Bronchial epithelial cell (primary cell): ENCODE measurements at regions not wholly inside any gene's neighbourhood (a gene's known extent, or its start where the extent isn't known, plus 50 kb on each side); places are given as distances from the start of the nearest gene placed in this dataset.
A peak's percentile ranks its signal among the peaks of the same experiment; 100 is the strongest.

Source experiments
- DNase-seq: peaks from one replicate; pipeline ENCODE4 v3.0.0-alpha.2; 2010; ENCODE audit warnings: low read depth
- FAIRE-seq: peaks from 2 replicates; lab custom pipeline; 2011; peaks lifted over from hg19 to GRCh38; lab: Jason Lieb, UNC
- H3K27me3 ChIP-seq: 2 replicates; pipeline ENCODE4 v1.5.1; 2011; ENCODE audit warnings: low read length; ENCODE audit not compliant: control insufficient read depth, insufficient read depth
- H3K36me3 ChIP-seq: 2 replicates; pipeline ENCODE4 v1.5.1; 2011; ENCODE audit warnings: low read length; ENCODE audit not compliant: control insufficient read depth, insufficient read depth
- H3K4me3 ChIP-seq: 2 replicates; pipeline ENCODE4 v1.5.1; 2011; ENCODE audit warnings: mild to moderate bottlenecking, low read depth, low read length, control low read depth
- TF ChIP-seq, protein P1 (sequence below): IDR thresholded peaks from 2 replicates; pipeline ENCODE4 v1.5.1; 2011; ENCODE audit warnings: mild to moderate bottlenecking, moderate library complexity, low read length, control low read depth, inconsistent platforms; ENCODE audit not compliant: insufficient read depth, severe bottlenecking

DNA sequence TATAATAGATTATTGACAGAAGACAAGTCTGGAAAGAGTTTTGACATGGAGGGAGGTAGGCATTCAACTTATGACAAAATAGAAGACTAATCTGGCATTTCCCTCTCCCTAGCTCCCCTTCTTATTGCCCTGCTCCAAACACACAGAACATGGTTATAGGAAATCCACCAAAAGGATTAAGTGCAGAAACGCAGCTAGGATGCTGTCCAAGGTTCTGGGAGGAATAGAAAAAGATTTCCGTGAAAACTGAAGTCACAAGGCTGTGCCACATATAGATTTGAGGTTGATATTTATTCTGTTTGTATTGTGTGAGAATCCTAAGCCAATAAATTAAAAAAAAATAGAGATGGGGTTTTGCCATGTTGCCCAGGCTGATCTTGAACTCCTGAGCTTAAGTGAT, 107.9 kb upstream of the MAP3K7 start:
- H3K36me3 ChIP-seq = no peaks in the 10 kb centered on the region
- H3K4me3 ChIP-seq = no peak overlapping the region
- FAIRE-seq (no peak), DNase-seq (no peak)
- TF ChIP-seq, protein P1, sequence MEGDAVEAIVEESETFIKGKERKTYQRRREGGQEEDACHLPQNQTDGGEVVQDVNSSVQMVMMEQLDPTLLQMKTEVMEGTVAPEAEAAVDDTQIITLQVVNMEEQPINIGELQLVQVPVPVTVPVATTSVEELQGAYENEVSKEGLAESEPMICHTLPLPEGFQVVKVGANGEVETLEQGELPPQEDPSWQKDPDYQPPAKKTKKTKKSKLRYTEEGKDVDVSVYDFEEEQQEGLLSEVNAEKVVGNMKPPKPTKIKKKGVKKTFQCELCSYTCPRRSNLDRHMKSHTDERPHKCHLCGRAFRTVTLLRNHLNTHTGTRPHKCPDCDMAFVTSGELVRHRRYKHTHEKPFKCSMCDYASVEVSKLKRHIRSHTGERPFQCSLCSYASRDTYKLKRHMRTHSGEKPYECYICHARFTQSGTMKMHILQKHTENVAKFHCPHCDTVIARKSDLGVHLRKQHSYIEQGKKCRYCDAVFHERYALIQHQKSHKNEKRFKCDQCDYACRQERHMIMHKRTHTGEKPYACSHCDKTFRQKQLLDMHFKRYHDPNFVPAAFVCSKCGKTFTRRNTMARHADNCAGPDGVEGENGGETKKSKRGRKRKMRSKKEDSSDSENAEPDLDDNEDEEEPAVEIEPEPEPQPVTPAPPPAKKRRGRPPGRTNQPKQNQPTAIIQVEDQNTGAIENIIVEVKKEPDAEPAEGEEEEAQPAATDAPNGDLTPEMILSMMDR = no peak
- no peaks in the 10 kb centered on the region for H3K27me3 ChIP-seq

- Histone ChIP-seq H3K27me3 (no peaks in the 10 kb centered on the region), H3K36me3 (no peaks in the 10 kb centered on the region), H3K4me3 (no peak overlapping the region)
- TF ChIP-seq, protein P1 = peak; percentile 45
- FAIRE-seq = no peak
- DNase-seq = peak; percentile 22
Observed at GRCh38 chr6:90691823-90692222, 105.0 kb upstream of the MAP3K7 start.

- H3K36me3 ChIP-seq = no peaks in the 10 kb centered on the region
- H3K4me3 ChIP-seq = no peak overlapping the region
- TF ChIP-seq, protein P1 = no peak
- FAIRE-seq = no peak
- no peaks in the 10 kb centered on the region for H3K27me3 ChIP-seq
- DNase-seq = no peak
Observed at GRCh38 chr6:90689172-90689571, 102.3 kb upstream of the MAP3K7 start.

DNA sequence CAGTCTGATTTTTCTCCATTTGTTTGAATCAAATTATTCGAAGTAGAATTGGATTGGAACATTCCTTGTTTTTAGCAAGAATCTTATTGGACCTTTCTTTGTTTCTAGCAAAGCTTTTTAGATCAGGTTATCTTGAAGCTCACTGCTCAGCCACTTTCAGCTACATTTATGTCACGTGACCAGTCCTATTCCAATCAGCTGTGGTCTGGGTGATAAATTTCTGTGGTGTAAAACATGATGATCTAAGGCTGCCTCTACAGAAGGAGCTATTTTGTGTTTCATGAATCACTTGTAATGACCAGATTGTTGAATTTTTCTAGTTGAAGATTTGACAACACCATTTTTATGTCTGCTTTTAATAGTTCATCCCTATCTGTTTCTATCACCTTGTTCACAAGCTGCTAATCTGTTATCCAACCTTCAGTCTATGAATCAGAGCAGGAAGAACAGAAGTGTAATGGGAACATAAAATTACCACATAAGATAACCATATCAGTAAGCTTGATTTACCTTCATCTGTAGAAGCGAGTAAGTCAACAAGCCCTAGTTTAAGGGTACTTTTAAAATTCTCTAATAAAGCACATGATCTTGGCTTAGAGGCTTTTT, 101.0 kb upstream of the MAP3K7 start:
- TF ChIP-seq, protein P1 = no peak
- DNase-seq (no peak), FAIRE-seq (no peak)
- Histone ChIP-seq H3K27me3 (no peaks in the 10 kb centered on the region), H3K36me3 (no peaks in the 10 kb centered on the region), H3K4me3 (no peak overlapping the region)

GRCh38 chr6:90681863-90682262, 95.0 kb upstream of the MAP3K7 start:
- DNase-seq = no peak
- Histone ChIP-seq H3K27me3 (no peaks in the 10 kb centered on the region), H3K36me3 (no peaks in the 10 kb centered on the region), H3K4me3 (no peak overlapping the region)
- TF ChIP-seq, protein P1 = no peak
- no peak for FAIRE-seq

DNA sequence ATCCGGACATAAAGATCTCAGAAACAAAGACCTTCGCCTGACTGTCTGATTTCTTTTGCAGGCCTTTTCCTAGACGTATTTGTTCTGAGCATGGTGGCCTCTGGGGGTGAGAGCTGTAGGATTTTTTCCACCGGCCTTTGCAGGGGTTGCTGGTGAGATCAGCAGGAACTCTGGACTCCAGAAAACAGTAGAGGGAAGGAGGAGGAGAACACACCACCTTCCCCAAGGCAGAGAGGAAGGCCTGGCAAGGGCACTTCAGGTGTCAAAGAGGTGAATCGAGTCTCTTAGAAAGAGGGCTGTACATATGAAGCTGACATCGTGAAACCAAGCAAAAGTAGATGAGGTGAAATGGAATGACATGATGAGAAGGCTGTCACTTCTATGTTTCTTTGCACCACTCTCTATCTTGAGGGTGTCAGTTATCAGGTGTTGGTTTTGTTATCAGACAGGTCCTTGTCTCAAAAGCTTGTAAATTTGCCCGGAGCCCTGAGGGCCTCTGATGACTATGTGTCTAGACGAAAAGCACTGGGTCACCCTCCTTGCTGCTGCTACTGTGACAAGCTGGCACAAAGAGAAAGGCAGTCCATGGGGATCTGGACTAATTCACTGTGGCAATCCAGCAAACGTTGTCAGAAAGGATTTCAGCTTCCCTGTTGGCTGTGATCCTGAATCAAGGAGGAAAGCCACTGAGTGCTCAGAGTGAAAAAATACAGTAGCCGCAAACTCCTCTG, 91.3 kb upstream of the MAP3K7 start:
- DNase-seq = no peak
- H3K4me3 ChIP-seq = no peak overlapping the region
- FAIRE-seq = no peak
- TF ChIP-seq, protein P1 = no peak
- no peaks in the 10 kb centered on the region for H3K27me3 ChIP-seq
- no peaks in the 10 kb centered on the region for H3K36me3 ChIP-seq
